HG03565 (cell line): ENCODE measurements at regions not wholly inside any gene's neighbourhood (a gene's known extent, or its start where the extent isn't known, plus 50 kb on each side); places are given as distances from the start of the nearest gene placed in this dataset.
"Not testable (repeated sequence)": the region's sequence is repeated elsewhere in the genome, so short reads cannot be mapped to it uniquely, and the experiment has no call there.

ENCODE experiments used
- ATAC-seq: cut with Tn5 transposase; IDR thresholded peaks from one replicate; pipeline ENCODE4 v1.9.1; 2021; ENCODE audit warnings: mild to moderate bottlenecking, moderate library complexity; ENCODE audit not compliant: unreplicated experiment

- ATAC-seq, result no peak
Observed at GRCh38 chr2:8606649-8607550, 75.0 kb upstream of the ID2 start.

DNA sequence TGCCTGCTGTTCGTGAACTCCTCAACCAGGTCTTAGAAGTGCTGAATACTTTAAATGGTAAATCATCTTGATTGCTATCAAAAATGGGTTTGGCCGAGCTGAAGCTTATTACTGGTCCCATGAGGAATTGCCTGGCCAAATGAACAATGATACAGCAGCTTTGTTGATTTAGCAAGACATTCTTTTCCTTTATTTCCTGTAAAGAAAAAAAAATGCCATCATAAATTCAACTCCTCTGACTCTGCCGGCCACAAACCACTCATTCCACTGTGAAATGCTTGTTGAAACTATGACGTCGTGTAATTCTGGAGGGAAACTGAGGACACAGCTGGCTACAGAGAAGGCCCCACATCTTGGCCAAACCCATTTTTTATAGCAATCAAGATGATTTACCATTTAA is 74.2 kb upstream of the ID2 start:
- no peak for ATAC-seq

DNA sequence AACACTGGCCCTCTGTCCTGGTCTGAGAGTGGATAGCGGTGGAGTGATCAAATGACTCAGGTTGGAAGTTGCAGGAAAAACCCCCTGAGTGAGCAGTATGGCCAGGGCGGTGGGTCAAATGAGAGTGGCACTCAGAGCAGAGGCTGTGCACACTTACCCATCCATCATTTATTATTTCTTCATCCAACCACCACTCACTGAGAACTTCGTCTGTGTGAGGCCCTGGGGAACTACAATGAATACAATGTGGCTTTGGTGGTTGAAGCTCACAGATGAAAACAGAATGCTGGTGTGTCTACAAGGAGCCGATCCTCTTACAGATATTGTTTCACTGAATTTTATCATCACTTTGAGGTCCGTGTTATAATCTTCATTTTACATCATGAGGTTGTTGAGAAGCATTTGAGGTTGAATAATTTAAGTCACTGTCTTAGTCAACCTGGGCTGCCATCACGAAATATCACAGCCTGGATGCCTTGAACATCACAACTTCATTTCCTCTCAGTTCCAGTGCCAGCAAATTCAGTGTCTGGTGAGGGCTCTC is 73.4 kb upstream of the ID2 start:
- ATAC-seq, result no peak

- no peak for ATAC-seq
Observed at GRCh38 chr2:8609357-8609811, 72.5 kb upstream of the ID2 start.

DNA sequence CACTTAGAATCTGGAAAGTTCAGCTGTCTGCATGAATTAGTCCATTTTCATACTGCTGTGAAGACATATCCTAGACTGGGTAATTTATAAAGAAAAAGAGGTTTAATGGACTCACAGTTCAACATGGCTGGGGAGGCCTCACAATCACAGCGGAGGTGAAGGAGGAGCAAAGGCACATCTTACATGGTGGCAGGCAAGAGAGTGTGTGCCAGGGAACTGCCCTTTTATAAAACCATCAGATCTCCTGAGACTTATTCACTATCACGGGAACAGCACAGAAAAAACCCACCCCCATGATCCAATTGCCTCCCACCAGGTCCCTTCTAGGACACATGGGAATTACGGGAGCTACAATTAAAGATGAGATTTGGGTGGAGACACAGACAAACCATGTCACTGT is 71.1 kb upstream of the ID2 start:
- not testable (repeated sequence) for ATAC-seq

- ATAC-seq, result no peak
Observed at GRCh38 chr2:8611246-8611645, 70.6 kb upstream of the ID2 start.

DNA sequence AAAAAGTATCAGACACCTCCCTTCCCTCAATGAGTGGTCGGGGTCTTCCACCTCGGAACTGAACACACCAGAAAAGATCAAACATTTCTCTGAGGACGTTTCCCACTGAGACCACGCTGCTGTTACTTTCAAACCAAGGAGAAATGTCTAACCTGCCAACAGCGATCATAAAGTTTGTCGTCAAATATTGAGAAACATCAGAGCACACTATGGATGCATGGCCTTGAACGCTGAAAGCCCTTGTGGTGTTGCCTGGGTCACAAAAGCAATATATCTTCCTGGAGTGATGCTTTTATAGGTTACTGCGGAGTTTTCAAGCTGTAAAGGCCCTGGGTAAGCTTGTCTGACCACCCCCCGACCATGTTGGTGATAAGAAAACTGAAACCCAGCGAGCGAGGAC is 70.2 kb upstream of the ID2 start:
- no peak for ATAC-seq

GRCh38 chr2:8612734-8613179 is 69.1 kb upstream of the ID2 start:
- ATAC-seq, result no peak

DNA sequence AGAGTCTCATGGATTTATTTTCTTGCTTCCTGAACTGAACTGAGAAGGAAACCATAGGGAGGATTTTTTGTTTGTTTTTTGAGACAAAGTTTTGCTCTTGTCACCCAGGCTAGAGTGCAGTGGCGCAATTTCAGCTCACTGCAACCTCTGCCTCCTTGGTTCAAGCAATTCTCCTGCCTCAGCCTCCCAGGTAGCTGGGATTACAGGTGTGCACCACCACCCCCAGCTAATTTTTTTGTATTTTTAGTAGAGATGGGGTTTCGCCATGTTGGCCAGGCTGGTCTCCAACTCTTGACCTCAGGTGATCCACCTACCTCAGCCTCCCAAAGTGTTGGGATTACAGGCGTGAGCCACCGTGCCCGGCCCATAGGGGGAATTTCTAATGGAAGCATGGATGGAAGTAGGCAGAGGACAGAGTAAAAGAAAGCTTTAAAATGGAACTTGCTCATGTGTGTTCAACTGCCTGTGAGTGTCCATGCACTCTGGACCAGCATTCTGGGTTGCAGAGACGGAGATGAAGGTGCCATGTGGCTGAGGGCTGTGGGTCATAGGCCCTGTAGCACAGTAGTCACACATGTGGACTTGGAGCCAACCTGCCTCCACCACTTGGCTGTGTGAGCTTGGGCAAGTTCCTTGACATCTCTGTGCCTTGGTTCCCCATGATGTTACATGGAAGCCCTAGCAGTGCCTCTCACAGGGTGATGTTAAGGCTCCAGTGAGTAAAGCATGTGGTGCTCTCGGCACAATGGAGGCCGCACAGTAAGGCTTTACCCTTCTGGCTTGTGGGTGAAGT is 68.5 kb upstream of the ID2 start:
- ATAC-seq, result not testable (repeated sequence)

DNA sequence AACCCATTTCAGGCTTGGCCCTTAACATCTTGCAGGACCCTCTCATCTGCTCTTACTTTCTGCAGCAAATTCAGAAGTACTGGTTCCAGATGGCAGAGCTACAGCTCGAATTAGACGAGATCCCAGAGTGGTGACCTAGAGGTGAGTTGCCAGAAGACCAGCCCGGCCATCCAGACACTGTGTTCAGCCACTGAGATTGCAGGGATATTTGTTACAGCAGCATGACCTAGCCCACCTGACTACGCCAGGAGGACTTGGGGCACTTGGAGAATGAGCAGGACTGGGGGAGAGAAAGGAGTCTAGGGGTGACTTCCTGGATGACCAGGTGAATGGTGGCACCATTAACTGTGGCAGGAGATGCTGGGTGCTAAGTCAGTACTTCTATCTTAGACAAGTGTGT is 67.2 kb upstream of the ID2 start:
- ATAC-seq, result no peak

DNA sequence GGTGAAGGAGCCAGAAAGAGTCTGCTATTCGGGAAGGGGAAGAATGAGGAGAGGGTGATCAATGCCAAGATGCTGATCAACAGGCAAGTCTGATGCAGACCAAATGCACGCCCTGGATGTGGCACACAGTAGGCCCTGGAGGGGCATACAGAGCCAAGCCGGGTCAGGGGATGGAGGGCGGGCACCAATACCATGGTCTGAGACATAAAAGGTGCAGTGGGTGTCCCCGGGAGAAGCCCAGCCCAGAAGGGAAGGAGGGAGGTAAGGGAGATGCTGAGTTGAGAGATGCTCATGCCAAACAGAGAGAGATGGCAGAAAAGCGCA is 66.6 kb upstream of the ID2 start:
- ATAC-seq, result no peak

- no peak for ATAC-seq
Observed at GRCh38 chr2:8615576-8616281, 66.1 kb upstream of the ID2 start.

DNA sequence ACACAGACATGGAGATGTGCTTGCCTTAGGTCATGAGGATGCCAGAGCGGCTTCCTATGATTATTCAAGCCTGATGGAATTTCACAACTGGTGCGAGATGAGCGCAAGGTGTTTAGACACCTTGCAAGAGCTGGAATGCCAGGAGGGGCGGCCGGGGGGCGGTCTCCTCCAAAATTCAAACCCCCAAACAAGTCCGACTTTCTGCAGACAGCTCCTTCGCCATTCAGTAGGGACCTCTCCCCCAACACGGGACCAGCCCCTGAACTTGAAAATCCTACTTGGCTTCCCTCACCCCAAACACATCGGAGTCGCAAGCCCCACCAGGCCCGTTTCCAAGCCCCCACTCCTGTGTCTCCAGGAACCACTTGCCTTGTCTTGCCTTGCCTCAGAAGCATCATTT is 64.8 kb upstream of the ID2 start:
- ATAC-seq, result no peak

DNA sequence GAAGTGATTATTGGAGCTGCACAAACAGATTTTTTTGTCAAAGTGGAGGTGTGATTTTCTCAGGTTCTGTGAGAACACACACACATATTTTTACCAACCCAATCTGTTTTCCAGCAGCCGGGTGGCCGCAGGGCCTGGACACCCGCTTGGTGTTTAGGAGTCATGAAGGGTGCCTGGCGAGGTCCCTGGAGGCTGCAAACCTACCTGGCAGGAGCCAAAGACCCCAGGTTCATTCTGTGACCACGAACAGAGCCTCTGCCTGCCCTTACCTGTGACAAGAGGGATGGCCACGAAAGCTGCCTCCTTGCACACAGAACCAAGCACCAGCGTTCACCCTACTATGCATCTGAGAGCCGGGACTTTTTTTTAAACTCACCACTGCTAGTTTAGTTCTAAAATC is 64.3 kb upstream of the ID2 start:
- no peak for ATAC-seq

- no peak for ATAC-seq
Observed at GRCh38 chr2:8619071-8619470, 62.8 kb upstream of the ID2 start.

GRCh38 chr2:8620611-8621382 is 61.1 kb upstream of the ID2 start:
- ATAC-seq, result no peak

DNA sequence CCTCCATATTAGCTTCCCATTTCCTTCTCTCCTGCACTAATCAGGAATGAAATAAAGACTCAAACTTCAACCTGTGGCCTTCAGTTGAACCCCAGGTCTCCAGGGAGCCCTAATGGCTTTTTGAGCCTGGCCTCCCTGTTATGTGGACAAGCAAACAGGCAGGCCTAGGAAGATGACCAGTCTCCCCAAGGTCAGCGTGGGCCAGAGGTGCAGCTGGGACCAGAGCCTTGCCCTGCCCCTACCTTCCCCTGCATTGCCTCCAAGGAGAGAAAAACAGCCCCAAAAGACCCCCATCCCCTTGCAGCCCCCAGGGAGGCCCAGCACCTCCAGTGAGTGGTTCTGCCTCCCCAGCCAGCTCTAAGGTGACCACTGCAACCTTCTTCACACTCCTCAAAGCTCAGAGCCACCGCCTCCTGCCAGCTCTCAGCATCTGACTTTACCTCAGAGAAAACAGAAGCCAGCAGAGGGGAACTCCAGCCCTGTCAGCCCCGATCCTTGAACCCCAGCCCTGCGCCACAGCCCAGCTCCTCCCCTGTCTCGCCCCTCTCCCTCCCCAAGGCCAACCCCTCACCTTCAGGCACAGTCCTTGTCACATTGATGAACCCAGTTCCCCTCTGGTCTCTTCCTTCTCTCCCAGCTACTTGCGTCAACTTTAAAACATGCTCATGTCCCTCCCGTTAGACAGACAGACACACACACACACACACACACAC is 59.5 kb upstream of the ID2 start:
- ATAC-seq, result no peak

- no peak for ATAC-seq
Observed at GRCh38 chr2:8622924-8623465, 58.9 kb upstream of the ID2 start.

DNA sequence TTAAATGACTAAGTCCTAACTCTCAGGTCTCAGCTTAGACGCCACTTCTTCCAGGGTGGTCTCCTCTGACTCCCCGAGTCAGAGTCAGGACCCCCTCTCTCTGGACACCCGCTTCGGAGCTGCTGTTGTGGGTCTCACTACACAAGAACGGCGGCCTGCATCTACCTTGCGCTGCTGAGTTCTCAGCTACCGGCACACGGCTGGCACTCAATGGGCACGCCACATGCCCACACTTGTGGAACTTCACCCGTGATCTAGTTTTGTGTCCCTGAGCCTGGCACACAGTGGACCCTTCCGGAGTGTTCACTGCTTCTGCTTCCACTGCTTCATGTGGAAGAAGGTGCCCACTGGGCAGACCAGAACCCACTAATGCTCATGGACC is 58.3 kb upstream of the ID2 start:
- ATAC-seq, result no peak
